Dermis blood vessel endothelial cell (primary cell): ENCODE measurements at regions not wholly inside any gene's neighbourhood (a gene's known extent, or its start where the extent isn't known, plus 50 kb on each side); places are given as distances from the start of the nearest gene placed in this dataset.

ENCODE experiments used
- DNase-seq: peaks from one replicate; pipeline ENCODE4 v3.0.0; 2010

GRCh38 chr14:62303437-62303836, 541.2 kb downstream of the SNAPC1 start:
- DNase-seq: no peak

DNA sequence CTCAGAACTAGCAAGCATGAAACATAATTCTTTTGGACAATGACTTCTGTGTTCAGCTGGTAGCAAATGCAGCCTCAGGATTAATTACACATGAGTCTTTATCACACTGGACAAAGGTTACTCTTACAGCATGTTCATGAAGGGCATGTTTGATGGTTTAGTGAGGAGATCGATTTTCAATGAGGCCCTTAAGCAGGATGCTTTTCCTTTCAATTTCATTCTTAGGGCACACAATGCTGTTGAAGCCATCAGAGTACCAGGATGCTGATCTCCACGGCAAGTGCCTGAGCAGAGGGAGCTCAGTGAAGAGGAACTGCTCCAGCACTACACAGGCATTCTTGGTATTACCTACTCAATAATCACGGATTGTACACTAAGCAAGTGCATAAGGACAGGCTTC, 542.0 kb downstream of the SNAPC1 start:
- DNase-seq: no peak

- DNase-seq: no peak
These were observed 545.6 kb downstream of the SNAPC1 start for GRCh38 chr14:62307844-62308243.

- no peak for DNase-seq
These were observed 546.1 kb downstream of the SNAPC1 start for GRCh38 chr14:62308316-62308715.

DNA sequence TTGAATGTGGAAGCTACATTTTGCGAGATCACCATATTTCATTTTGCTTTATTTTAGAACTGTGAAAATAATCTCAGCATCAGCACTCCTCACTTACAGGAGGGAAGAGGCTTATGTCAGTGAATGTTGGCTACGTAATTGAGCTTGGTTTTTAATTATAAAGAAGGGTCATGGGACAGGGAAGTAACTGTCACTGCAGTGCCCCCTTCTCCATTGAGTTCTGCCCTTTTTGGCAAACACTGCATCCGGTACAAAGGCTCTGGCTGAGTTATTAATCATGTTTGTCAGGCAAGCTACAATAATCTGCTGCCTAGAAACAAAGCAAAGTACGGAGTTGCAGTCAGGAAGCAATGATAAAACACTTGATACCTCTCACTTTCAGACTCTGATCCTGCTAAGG, 546.7 kb downstream of the SNAPC1 start:
- DNase-seq: peak; percentile 50

DNA sequence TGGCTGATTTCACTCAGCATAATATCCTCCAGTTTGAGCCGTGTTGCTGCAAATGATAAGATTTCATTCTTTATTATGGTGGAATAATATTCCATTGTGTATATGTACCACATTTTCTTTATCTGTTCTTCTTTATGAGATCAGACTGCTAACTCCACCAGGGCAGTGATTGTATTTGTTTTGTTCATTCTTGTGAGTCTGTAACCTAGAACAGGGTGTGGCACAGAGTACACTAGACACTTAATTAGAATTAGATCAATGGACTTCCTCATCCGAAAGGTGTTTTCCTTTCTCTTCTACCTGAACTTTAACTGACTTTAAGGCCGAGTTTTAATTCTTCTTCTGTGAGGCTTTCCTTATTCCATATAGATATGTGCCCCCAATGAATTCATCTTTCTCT, 551.0 kb downstream of the SNAPC1 start:
- DNase-seq: no peak

DNA sequence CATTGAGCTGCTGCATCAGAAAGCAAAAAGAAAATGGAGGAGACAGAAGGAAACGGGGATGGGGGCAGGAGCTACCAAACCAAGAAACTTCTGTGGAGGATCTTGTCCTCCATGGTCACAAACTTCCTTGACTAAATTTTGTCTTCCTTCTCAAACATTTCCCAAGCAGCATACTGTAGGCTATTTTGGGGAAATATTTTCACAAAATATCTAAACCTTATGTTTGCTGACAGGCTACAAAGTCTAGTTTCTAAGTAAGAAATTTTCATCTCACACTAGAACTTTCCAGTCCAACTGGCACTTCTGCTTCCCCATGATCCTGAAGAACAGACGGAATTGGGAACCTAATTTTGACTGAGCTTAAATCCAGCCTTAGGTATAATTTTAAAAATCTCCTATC, 552.0 kb downstream of the SNAPC1 start:
- no peak for DNase-seq

DNA sequence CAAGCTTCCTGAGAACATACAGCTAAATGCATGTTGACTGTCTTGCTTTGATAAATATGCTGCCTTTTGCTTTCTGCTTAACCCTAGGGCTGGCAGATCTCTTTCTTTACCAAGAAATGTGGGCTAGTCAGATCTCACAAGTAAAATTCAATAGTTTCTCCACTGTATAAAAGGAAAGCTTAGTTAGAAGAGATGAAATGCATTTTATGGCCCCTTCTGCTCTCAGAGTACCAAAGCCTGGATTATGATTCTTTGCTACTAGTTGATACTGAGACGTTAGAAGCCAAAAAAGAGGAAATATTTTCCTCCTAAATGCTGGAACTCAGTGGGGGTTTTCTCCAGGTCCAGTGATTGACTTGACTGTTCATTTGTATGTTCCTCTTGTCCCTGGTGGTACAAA, 552.7 kb downstream of the SNAPC1 start:
- DNase-seq: no peak

DNA sequence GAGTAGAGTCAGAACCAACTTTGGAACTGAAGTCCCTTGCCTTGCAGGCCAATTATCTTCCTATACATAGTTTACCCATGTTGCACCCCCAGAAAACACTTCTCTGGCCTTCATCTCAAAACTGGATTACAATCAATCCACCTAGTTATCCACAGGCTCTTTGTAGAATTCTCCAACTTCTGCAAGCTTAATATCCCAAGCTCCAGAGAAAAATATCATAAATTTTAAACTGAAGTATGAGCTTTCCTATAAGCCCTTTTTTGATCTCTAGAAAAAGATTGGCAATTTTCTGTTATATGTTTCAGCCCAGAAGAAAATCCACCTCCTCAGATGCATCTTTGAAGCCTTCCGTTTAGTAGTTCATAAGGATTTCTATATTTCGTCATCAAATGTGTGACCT, 553.4 kb downstream of the SNAPC1 start:
- DNase-seq: no peak

GRCh38 chr14:62322216-62322615, 560.0 kb downstream of the SNAPC1 start:
- no peak for DNase-seq

- no peak for DNase-seq
These were observed 567.2 kb downstream of the SNAPC1 start for GRCh38 chr14:62329427-62329826.

DNA sequence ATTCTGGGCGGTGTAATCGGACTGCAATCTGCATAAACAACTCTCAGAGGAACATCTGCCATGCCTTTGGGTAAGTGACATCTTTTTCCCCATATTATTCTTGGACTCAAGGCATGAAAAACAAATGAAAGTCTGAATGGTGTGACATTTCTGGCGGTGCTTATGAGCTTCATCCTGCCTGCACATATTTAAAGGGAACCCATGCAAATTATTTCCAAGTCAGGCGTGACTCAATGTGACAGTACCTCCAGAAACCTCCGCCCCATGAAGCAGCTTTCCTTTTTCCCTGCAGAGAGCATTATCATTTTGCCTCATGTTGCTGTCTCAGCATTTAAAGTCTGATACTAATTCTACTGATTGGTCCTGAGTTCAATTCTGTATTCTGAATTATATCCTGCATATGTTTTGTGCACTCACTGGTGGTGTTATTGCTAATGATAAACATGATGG, 585.4 kb downstream of the SNAPC1 start:
- DNase-seq: no peak

DNA sequence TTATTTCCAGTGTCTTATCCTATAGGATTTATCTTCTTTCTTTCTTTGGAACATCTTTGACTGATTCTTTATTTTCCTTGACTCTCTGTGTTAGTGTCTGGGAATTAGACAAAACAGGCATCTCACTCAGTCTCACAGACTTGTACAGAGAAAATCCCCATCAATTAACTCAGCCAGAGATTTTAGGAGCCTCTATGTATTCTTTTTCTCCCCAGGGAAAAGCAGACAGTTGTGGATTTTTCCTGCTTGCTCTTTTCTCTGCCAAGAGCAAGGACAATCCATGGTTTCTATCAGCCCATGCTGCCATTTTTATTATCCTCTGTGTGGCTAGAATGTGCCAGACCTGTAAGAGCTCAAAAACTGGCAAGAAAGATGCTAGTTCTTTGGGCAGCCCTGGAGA, 595.1 kb downstream of the SNAPC1 start:
- DNase-seq: no peak

DNA sequence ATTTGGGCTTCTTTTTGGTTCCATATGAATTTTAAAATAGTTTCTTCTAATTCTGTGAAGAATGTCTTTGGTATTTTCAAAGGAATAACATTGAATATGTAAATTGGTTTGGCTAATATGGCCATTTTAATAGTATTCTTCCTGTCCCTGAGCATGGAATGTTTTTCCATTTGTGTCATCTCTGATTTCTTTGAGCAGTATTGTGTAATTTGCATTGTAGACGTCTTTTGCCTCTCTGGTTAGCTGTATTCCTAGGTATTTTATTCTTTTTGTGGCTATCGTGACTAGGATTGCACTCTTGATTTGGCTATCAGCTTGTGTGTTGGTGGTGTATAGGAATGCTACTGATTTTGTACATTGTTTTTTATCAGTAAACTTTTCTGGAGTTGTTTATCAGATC, 601.9 kb downstream of the SNAPC1 start:
- DNase-seq: no peak

GRCh38 chr14:62364800-62365280, 602.6 kb downstream of the SNAPC1 start:
- DNase-seq: no peak

- no peak for DNase-seq
These were observed 607.8 kb downstream of the SNAPC1 start for GRCh38 chr14:62369919-62370560.

DNA sequence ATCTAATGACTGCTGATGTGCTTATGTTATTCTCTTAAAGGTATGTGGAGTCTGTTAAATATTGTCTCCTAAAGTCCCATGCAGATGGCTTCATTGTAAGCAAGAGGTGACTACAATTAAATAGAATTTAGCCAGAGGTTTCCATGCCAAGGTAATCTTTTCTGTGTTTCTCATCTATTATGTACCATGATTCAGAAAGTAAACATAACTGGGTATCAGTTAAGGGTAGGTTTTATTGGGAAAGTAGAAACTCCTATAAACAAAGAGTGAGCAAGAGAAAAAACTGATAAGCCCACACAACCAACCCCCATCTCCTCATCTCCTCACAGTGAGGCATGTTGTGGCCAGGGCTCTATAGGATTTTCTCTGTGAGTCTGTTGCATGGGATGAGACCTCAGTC, 611.7 kb downstream of the SNAPC1 start:
- DNase-seq: no peak

- no peak for DNase-seq
These were observed 615.8 kb downstream of the SNAPC1 start for GRCh38 chr14:62378057-62378456.

DNA sequence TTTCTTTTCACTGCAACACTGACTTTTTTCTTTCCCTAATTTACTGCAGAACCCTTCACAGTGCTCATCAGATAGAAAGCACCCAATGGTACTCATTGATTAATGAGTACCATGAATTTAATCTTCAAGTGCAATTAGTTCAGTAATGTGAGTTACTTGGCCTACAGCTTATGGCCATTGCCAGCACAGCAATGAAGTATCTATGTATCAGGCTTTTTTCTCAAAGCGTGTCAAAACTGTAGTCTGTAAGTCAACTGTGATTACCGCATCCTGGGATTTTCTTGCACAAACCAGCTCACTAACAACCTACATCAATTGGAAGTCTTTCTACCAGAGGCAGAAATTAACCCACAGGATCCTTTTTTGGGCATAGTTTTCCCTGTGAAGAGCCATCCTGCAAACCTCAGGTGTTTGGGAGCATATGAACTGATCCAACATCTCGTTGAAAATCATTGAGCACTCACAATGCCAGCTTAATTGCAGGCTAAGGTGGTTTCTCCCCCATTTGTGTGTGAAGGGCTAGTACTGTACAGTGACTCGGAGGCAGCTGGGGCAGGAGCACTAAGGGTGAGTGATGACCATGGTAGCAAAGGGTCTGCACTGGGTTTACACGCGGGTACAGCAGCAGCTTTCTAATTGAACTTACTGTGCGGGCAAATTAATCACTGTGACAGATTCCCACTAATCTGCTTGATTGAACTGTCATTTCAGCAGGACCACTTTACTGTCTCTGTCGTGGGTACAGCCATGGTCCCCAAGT, 619.3 kb downstream of the SNAPC1 start:
- DNase-seq: no peak

DNA sequence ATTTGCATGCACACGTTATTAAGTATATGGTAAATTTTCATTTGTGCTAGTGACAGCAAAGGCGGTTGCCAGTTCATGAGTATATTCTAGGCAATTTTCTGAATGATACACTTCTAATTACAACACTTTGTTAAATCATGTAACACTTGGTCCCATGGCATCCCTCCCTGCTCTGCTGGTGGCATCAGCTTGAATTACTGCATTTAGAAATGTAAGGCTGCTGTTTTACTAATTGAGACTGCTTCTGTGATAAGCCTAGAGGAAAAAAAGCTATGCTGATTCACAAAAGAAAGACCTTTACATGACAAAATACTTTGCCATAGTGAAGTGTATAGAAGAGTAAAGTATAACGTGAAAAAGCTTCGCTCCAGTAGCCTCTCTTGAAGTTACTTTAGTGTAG, 636.1 kb downstream of the KCNH5 start:
- no peak for DNase-seq

- no peak for DNase-seq
These were observed 635.5 kb downstream of the KCNH5 start for GRCh38 chr14:62409626-62410300.

- no peak for DNase-seq
These were observed 624.4 kb downstream of the KCNH5 start for GRCh38 chr14:62420847-62421246.

DNA sequence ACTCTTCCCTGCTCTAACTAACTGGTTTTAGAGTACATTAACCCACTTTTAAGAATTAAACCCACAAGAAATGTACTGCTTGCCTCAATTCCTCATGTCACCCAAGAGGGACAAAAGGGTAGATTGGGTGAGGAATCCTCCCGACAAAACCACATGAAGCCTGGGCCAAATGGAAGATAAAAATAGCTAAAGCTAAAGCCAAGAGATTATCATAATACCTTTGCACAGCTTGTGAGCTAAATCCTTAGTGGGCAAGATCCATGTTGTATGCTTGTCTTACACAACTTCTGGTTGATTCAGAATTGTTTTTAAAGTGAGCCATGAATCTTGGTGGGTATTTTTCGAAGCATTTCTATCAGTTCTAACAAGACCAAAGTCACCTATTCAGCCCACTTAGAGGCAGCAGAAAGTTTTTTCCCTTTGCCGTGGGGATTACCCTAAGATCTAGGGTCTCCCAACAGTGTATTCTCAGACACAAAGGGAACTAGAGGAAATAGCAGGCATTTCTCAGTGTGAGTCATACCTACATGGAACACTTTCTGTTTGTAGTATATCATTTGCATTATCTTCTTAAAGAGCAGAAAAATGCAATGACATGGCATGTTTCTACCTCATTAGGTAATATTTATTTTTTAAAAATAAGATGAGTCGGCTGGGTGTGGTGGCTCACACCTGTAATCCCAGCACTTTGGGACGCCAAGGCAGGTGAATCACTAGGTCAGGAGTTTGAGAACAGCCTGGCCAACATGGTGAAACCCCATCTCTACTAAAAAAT, 616.6 kb downstream of the KCNH5 start:
- peak; percentile 62 for DNase-seq
